GOT3 (cell line): ENCODE measurements at regions not wholly inside any gene's neighbourhood (a gene's known extent, or its start where the extent isn't known, plus 50 kb on each side); places are given as distances from the start of the nearest gene placed in this dataset.

ENCODE experiments used
- DNase-seq: peaks from one replicate; lab custom pipeline; 2025; ENCODE audit warnings: mixed read lengths; lab: John Stamatoyannopoulos, UW

GRCh38 chr10:2445370-2445769 lies 622.0 kb upstream of the PFKP start:
- DNase-seq, result no peak

- DNase-seq, result no peak
Observed at GRCh38 chr10:2439983-2440382, 627.4 kb upstream of the PFKP start.

- no peak for DNase-seq
Observed at GRCh38 chr10:2439000-2439399, 628.3 kb upstream of the PFKP start.

GRCh38 chr10:2438248-2438939 lies 629.0 kb upstream of the PFKP start:
- no peak for DNase-seq

GRCh38 chr10:2436933-2437332 lies 630.4 kb upstream of the PFKP start:
- no peak for DNase-seq

- DNase-seq, result no peak
Observed at GRCh38 chr10:2431961-2432360, 635.4 kb upstream of the PFKP start.

- DNase-seq, result no peak
Observed at GRCh38 chr10:2427412-2427811, 639.9 kb upstream of the PFKP start.

- DNase-seq, result no peak
Observed at GRCh38 chr10:2425320-2425719, 642.0 kb upstream of the PFKP start.

GRCh38 chr10:2414562-2414961 lies 652.8 kb upstream of the PFKP start:
- DNase-seq, result no peak

GRCh38 chr10:2414039-2414438 lies 653.3 kb upstream of the PFKP start:
- DNase-seq, result no peak

- no peak for DNase-seq
Observed at GRCh38 chr10:2410049-2410448, 657.3 kb upstream of the PFKP start.

GRCh38 chr10:2401459-2401858 lies 664.1 kb upstream of the ADARB2 start:
- no peak for DNase-seq

GRCh38 chr10:2399482-2399881 lies 662.2 kb upstream of the ADARB2 start:
- no peak for DNase-seq

- DNase-seq, result no peak
Observed at GRCh38 chr10:2392145-2392812, 655.0 kb upstream of the ADARB2 start.

GRCh38 chr10:2387672-2388071 lies 650.3 kb upstream of the ADARB2 start:
- DNase-seq, result no peak

- no peak for DNase-seq
Observed at GRCh38 chr10:2387261-2387660, 649.9 kb upstream of the ADARB2 start.

- DNase-seq, result no peak
Observed at GRCh38 chr10:2380218-2380617, 642.9 kb upstream of the ADARB2 start.

GRCh38 chr10:2367083-2367482 lies 629.8 kb upstream of the ADARB2 start:
- DNase-seq, result no peak

GRCh38 chr10:2366264-2366931 lies 629.1 kb upstream of the ADARB2 start:
- DNase-seq, result no peak

GRCh38 chr10:2362331-2362730 lies 625.0 kb upstream of the ADARB2 start:
- no peak for DNase-seq

- no peak for DNase-seq
Observed at GRCh38 chr10:2358586-2358985, 621.3 kb upstream of the ADARB2 start.

- no peak for DNase-seq
Observed at GRCh38 chr10:2356670-2357069, 619.3 kb upstream of the ADARB2 start.

GRCh38 chr10:2351566-2351965 lies 614.2 kb upstream of the ADARB2 start:
- no peak for DNase-seq
